ENCODE measurements at regions not wholly inside any gene's neighbourhood (a gene's known extent, or its start where the extent isn't known, plus 50 kb on each side); places are given as distances from the start of the nearest gene placed in this dataset.
A peak's percentile ranks its signal among the peaks of the same experiment; 100 is the strongest.

DNA sequence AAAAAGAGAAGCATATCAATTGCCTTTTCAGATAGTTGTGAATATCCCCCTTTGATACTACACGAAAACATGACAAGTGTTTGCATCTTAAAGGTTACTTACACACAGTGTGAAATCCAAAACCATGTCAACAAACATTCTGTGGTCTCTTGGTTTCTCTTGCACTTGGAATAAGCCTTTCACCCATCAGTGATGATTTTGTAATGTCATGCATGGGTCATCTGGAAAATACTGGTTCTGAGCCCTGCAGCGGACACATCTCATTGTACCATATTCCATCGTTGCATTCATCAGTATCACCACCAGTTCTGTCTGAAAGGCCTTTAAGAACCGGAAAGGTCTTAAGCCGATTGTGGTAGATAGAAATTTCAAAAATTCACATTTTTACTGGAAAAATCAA lies 65.4 kb upstream of the SOX1 start:
- DNase-seq, result no peak

DNA sequence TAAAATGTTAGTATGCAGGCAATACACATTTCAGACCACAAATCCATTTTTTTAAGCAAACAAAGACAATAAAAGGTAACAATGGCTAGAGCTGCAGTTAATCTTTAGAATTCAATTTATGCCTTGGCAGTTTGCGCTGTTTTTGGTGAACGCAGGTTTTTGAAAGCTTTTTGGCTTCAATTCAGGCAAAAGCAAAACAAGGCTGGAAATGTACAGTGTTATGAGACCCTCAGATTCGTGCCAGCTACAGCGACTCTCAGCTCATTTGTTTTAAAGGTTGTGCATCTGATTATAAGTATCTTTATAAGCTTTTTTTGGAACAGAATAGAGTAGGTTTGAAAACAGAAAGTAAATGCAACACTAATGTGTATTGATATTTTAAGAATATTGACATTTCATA lies 63.6 kb upstream of the SOX1 start:
- DNase-seq, result no peak

DNA sequence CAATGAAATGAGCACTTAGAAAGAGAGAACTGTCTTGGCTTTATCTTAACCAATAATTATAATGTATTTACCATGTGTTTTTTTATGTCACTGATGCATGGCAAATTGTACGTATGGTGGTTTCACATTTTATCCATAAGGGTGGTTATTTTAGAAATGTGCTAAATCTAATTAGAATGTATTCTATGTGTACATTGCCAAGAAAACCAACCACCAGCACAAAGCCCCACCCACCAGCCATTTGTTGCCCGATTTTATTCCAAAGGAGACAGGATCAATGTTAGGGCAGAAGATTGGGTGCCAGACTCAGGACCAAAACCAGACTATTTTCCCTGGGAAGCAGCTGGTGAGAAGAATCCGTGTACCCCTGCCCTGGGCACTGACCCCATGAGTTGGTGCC lies 63.0 kb upstream of the SOX1 start:
- no peak for DNase-seq

DNA sequence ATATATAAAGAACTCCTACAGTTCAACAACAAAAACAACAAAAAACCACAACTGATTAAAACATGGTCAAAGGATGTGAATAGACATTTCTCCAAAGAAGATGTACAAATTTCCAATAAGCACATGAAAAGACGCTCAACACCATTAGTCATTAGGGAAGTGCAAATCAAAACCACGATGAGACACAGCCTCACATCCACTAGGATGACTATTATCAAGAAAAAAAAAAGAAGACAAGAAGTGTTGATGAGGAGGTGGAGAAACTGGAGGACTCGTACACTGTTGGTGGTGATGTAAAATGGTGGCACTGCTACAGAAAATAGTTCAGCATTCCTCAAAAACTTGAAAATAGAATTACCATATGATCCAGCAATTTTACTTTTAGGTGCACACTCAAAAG lies 61.0 kb upstream of the SOX1 start:
- DNase-seq, result no peak

DNA sequence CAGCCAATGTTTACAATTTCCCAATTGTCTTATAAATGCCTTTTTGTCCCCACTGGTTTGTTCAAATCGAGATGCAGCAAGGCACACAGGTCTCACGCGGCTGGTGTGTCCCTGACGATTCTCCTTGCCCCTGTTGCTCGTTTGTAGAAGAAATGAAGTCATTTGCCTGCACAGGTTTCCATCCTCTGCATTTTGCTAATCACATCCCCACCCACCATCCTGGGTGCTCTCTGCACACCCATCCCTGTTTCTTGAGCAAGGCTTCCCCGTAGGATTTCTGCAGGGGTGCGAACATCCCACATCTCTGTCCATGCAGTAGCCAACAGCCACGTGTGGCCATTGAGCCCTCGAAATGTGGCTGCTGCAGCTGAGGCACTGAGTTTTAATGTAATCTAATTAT lies 59.8 kb upstream of the SOX1 start:
- no peak for DNase-seq

DNA sequence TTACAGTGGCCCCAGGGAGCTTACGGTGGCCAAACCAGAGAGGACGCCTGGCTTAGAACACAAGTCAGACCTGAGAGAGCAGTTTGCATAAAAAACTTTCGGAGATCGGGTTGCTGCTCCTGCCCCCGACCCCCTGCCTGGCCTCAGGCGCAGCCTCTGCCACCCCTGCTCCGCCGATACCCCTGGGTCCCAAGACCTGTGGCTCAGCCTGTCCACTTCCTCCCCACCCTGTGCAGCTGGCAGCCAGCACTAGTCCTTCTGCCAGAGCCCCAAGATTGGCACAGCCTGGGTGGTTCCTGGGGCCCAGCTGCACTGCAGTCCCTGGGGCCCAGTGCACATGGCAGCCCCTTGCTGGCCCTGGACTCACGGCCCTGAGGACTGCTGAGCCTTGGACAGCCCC lies 56.2 kb upstream of the SOX1 start:
- DNase-seq, result no peak

DNA sequence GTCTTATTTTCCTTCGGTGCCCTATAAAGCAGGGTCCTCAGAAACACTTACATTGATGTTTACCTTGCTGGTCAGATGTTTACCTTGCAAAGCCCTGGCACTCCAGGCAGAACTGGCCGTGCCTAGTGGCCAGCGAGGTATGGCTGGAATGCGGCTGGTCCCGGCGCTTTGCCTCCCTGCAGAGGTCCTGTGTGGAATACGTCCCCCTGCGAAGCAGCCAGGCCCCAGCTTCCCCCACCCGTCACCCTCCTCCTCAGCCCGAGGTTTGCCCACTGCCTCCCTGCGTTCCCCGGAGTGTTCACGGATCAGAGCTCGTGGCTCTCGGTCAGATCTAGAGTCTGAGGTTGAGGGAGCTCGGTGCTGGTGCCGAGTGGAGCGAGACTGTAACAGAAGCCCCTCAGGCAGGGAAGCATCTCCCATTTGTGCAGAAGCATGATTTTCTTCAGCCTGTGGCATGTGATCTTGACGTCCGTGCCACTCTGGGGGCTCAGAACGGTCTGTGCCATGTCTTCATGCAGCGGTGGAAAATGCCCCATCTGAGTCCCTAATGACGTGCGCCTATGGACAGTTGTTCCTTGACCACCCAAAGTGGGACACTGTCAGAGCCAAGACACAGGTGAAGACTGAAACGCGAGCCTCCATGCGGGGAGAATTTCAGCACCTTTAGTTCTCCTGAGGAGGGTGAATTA lies 54.8 kb upstream of the SOX1 start:
- peak; percentile 59 for DNase-seq

DNA sequence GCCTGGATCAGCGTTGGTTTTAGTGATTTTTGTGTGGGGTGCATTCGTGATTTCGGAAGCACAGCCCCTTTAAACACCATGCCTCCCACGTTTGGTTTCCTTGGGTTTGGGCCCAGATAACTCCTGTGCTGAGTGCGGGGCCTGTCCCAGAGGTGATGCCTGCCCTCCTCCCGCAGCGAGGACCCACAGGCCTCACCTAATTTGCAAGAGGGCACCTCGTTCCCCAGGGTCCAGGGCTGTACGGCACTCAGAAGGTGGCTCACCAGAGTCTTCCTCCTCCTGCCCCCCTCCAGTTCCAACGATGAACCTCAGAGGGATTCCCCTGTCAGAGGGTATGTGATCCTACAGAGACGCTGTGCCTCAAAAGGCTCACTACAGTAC lies 54.3 kb upstream of the SOX1 start:
- DNase-seq, result no peak

DNA sequence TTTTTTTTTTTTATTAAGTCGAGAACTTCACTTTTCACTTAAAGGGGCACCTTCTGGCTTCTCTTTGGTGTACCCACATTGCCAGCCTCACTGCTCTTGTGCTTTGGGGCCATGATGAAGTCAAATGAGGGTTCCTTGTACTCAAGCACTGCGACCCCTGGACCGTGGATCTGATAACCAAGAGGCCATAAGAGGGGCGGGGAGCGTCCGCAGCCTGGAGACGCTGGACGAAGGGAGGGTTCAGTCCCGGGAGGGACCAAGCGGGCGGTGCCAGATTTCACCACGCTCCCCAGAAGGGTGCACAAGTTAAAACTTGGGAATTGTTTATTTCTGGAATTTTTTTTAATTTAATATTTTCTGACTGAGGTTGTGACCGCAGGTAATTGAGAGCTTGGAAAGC lies 53.3 kb upstream of the SOX1 start:
- DNase-seq, result no peak

DNA sequence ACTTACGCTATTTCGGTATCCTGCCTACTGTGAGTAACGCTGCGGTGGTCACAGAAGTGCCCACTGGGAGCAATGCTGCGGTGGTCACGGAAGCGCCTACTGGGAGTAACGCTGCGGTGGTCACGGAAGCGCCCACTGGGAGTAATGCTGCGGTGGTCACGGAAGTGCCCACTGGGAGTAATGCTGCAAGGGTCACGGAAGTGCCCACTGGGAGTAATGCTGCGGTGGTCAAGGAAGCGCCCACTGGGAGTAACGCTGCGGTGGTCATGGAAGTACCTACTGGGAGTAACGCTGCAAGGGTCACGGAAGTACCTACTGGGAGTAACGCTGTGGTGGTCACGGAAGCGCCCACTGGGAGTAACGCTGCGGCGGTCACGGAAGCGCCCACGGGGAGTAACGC lies 52.1 kb upstream of the SOX1 start:
- DNase-seq, result no peak

All from left kidney (tissue), 1 donor.